H1 (cell line): ENCODE measurements at regions not wholly inside any gene's neighbourhood (a gene's known extent, or its start where the extent isn't known, plus 50 kb on each side); places are given as distances from the start of the nearest gene placed in this dataset.
A peak's percentile ranks its signal among the peaks of the same experiment; 100 is the strongest.

ENCODE experiments used
- CTCF ChIA-PET: fragments of 300-600 bp; sonication (Branson Sonifier 250); formaldehyde crosslinking; loops from one replicate; lab custom pipeline; 2021; ENCODE audit not compliant: partially characterized antibody; lab: Charles Lee
- POLR2A ChIA-PET: fragments of 300-600 bp; sonication (Branson Sonifier 250); formaldehyde crosslinking; loops from one replicate; lab custom pipeline; 2021; ENCODE audit warnings: inconsistent platforms; ENCODE audit not compliant: partially characterized antibody; lab: Charles Lee
- DNase-seq, 2 experiments: peaks; one replicate each; pipeline versions ENCODE4 v3.0.0 to v3.0.0-alpha.2; 2010 to 2022; ENCODE audit warnings: low spot score in 2 of 2, low read depth in 1 of 2, mixed read lengths in 1 of 2
- FAIRE-seq: peaks from 2 replicates; lab custom pipeline; 2011; peaks lifted over from hg19 to GRCh38; lab: Jason Lieb, UNC
- H2AFZ ChIP-seq: 2 replicates; pipeline ENCODE4 v1.8.1; 2012; ENCODE audit warnings: low read length, inconsistent platforms
- H2AK5ac ChIP-seq: 2 replicates; pipeline ENCODE4 v1.6.1; 2013; ENCODE audit warnings: low read depth, low read length
- H2BK120ac ChIP-seq: replicated peaks from 2 replicates; pipeline ENCODE3; 2013; ENCODE audit warnings: low read depth, low read length, inconsistent platforms
- H2BK12ac ChIP-seq: 2 replicates; pipeline ENCODE4 v1.6.1; 2013; ENCODE audit warnings: low read depth, low read length
- H2BK15ac ChIP-seq: 2 replicates; pipeline ENCODE4 v1.6.1; 2013; ENCODE audit warnings: low read length
- H2BK20ac ChIP-seq: 2 replicates; pipeline ENCODE4 v1.6.1; 2013; ENCODE audit warnings: low read length
- H2BK5ac ChIP-seq: 2 replicates; pipeline ENCODE4 v1.6.1; 2013; ENCODE audit warnings: low read depth, low read length
- H3K14ac ChIP-seq: 2 replicates; pipeline ENCODE4 v1.6.1; 2013; ENCODE audit warnings: inconsistent platforms; ENCODE audit not compliant: insufficient read length
- H3K18ac ChIP-seq: 2 replicates; pipeline ENCODE4 v1.6.1; 2013; ENCODE audit warnings: low read length; ENCODE audit errors: extremely low read depth
- H3K23ac ChIP-seq: 2 replicates; pipeline ENCODE4 v1.6.1; 2013; ENCODE audit warnings: inconsistent platforms; ENCODE audit not compliant: insufficient read length
- H3K23me2 ChIP-seq: 2 replicates; pipeline ENCODE4 v1.6.1; 2013; ENCODE audit warnings: low read depth, low read length
- H3K27ac ChIP-seq: 2 replicates; pipeline ENCODE4 v1.6.1; 2011; ENCODE audit warnings: low read depth, low read length, inconsistent platforms
- H3K27me3 ChIP-seq, 4 experiments: replicated peaks in 1 of 4; 1 replicate in 1 of 4; 2 replicates in 3 of 4; pipeline versions ENCODE4 v1.6.1 to v1.8.1; 2011 to 2013; ENCODE audit warnings: low read length in 3 of 4, mild to moderate bottlenecking in 3 of 4, inconsistent platforms in 2 of 4, mixed read lengths in 2 of 4, moderate library complexity in 1 of 4; ENCODE audit not compliant: control insufficient read depth in 3 of 4, insufficient read depth in 3 of 4; ENCODE audit errors: extremely low read depth in 1 of 4
- H3K36me3 ChIP-seq, 4 experiments: 2 replicates each; pipeline versions ENCODE4 v1.6.1 to v1.8.1; 2011 to 2013; ENCODE audit warnings: mild to moderate bottlenecking in 4 of 4, low read length in 3 of 4, moderate library complexity in 2 of 4, control low read depth in 1 of 4, inconsistent platforms in 1 of 4; ENCODE audit not compliant: insufficient read depth in 4 of 4, control insufficient read depth in 2 of 4
- H3K4ac ChIP-seq: replicated peaks from 2 replicates; pipeline ENCODE3; 2013; ENCODE audit warnings: low read length, low read depth, mixed read lengths, inconsistent platforms; ENCODE audit not compliant: insufficient read length
- H3K4me1 ChIP-seq, 4 experiments: replicated peaks in 1 of 4; 1 replicate in 1 of 4; 2 replicates in 3 of 4; pipeline versions ENCODE4 v1.6.1 to v1.8.1; 2011 to 2013; ENCODE audit warnings: low read length in 3 of 4, inconsistent platforms in 2 of 4, mixed read lengths in 1 of 4; ENCODE audit not compliant: insufficient read depth in 4 of 4, control insufficient read depth in 3 of 4
- H3K4me2 ChIP-seq, 2 experiments: 2 replicates each; pipeline versions ENCODE4 v1.6.1 to v1.8.1; 2011 to 2013; ENCODE audit warnings: low read depth in 2 of 2, low read length in 2 of 2, control low read depth in 1 of 2, inconsistent platforms in 1 of 2, mild to moderate bottlenecking in 1 of 2; ENCODE audit not compliant: insufficient read depth in 1 of 2
- H3K4me3 ChIP-seq, 4 experiments: fragments of 200-600, 300-600 bp in 1 of 4; sonication (generic), shearing (Covaris generic), sonication (Bioruptor Twin) in 1 of 4; 2 replicates each; pipeline versions ENCODE4 v1.5.1 to v1.8.1; 2011 to 2016; ENCODE audit warnings: low read length in 4 of 4, low read depth in 3 of 4, control low read depth in 2 of 4, inconsistent platforms in 2 of 4, mild to moderate bottlenecking in 2 of 4, mixed read lengths in 1 of 4, moderate library complexity in 1 of 4; ENCODE audit not compliant: insufficient read depth in 2 of 4; ENCODE audit errors: extremely low read depth in 1 of 4
- H3K56ac ChIP-seq: replicated peaks from 2 replicates; pipeline ENCODE3; 2013; ENCODE audit warnings: low read depth, mild to moderate bottlenecking, mixed read lengths, low read length, inconsistent platforms; ENCODE audit not compliant: insufficient read length
- H3K79me1 ChIP-seq: 2 replicates; pipeline ENCODE4 v1.6.1; 2013; ENCODE audit warnings: low read depth, low read length, control low read depth
- H3K79me2 ChIP-seq, 2 experiments: 2 replicates each; pipeline versions ENCODE4 v1.6.1 to v1.8.1; 2012 to 2013; ENCODE audit warnings: low read length in 2 of 2, mild to moderate bottlenecking in 2 of 2, inconsistent platforms in 1 of 2; ENCODE audit not compliant: insufficient read depth in 2 of 2, control insufficient read depth in 1 of 2
- H3K9ac ChIP-seq, 4 experiments: replicated peaks in 1 of 4; 1 replicate in 1 of 4; 2 replicates in 3 of 4; pipeline versions ENCODE4 v1.6.1 to v1.8.1; 2011 to 2013; ENCODE audit warnings: low read depth in 3 of 4, low read length in 3 of 4, control low read depth in 2 of 4, mild to moderate bottlenecking in 2 of 4, moderate library complexity in 2 of 4, inconsistent platforms in 1 of 4; ENCODE audit errors: extremely low read depth in 1 of 4
- H3K9me3 ChIP-seq, 2 experiments: 2 replicates each; pipeline versions ENCODE4 v1.6.1 to v1.8.1; 2012 to 2013; ENCODE audit warnings: mild to moderate bottlenecking in 2 of 2, moderate library complexity in 2 of 2, control low read depth in 1 of 2, inconsistent platforms in 1 of 2, low read depth in 1 of 2, low read length in 1 of 2, mixed read lengths in 1 of 2; ENCODE audit not compliant: insufficient read depth in 2 of 2
- H4K20me1 ChIP-seq, 2 experiments: replicated peaks in 1 of 2; 2 replicates each; pipeline versions ENCODE3 to v1.8.1; 2011 to 2013; ENCODE audit warnings: inconsistent platforms in 2 of 2, low read length in 2 of 2, mild to moderate bottlenecking in 1 of 2; ENCODE audit not compliant: insufficient read depth in 2 of 2, control insufficient read depth in 1 of 2
- H4K5ac ChIP-seq: 2 replicates; pipeline ENCODE4 v1.6.1; 2013; ENCODE audit warnings: low read length, low read depth, mixed read lengths, inconsistent platforms; ENCODE audit not compliant: insufficient read length
- H4K8ac ChIP-seq: 2 replicates; pipeline ENCODE4 v1.8.0; 2013; ENCODE audit warnings: mild to moderate bottlenecking, moderate library complexity, low read length, inconsistent platforms; ENCODE audit not compliant: insufficient read depth; ENCODE audit errors: extremely low read depth
- H4K91ac ChIP-seq: replicated peaks from 2 replicates; pipeline ENCODE3; 2013; ENCODE audit warnings: low read length, mixed read lengths, inconsistent platforms; ENCODE audit not compliant: insufficient read length
- KDM1A ChIP-seq: fragments of 200-600, 300-600 bp; sonication (generic); IDR thresholded peaks from 2 replicates; pipeline ENCODE4 v1.7.1; 2016; ENCODE audit warnings: mild to moderate bottlenecking, low read length, borderline replicate concordance
- RXRA ChIP-seq: IDR thresholded peaks from 2 replicates; pipeline ENCODE4 v1.6.1; 2011; ENCODE audit warnings: low read depth, mild to moderate bottlenecking, low read length, moderate library complexity; ENCODE audit not compliant: insufficient read depth
- SRF ChIP-seq: IDR thresholded peaks from 2 replicates; pipeline ENCODE4 v1.6.1; 2011; ENCODE audit warnings: mild to moderate bottlenecking, low read depth, low read length, moderate library complexity
- WGBS, 2 experiments: shearing (Covaris generic) in 1 of 2; methylation state at CpG; one replicate each; pipeline versions ENCODE4 v1.1.6 to v1.1.7; 2013 to 2015; ENCODE audit warnings: low lambda C conversion rate in 2 of 2, mixed read lengths in 2 of 2, inconsistent platforms in 1 of 2, low coverage in 1 of 2, missing lambda C conversion rate in 1 of 2; ENCODE audit not compliant: insufficient replicate concordance in 2 of 2, insufficient coverage in 1 of 2, insufficient read length in 1 of 2; ENCODE audit errors: extremely low coverage in 1 of 2, missing lambda C conversion rate in 1 of 2; 5-methylcytosine and 5-hydroxymethylcytosine counted together

- H3K9ac ChIP-seq, result no peak overlapping the region
- WGBS, 2 experiments, result 90% methylated on average over 4 of the region's 4 CpGs; no CpG with 5 or more reads in 1 of the 2 experiments
- H3K36me3 ChIP-seq, result no peaks in the 10 kb centered on the region
- no peak overlapping the region for H4K5ac ChIP-seq
- no peak overlapping the region for H2BK20ac ChIP-seq
- H3K14ac ChIP-seq, result no peak overlapping the region
- H3K23ac ChIP-seq, result no peak overlapping the region
- H3K79me2 ChIP-seq, result no peaks in the 10 kb centered on the region
- no peak overlapping the region for H2BK5ac ChIP-seq
- TF ChIP-seq RXRA (no peak), SRF (no peak), KDM1A (no peak)
- no peak overlapping the region for H4K91ac ChIP-seq
- 0 out of 2 replicates have a peak overlapping the region, but pooled peaks have one; percentile 73 for H2AFZ ChIP-seq
- H3K4me3 ChIP-seq, result no peak overlapping the region
- POLR2A ChIA-PET, result no interaction called here
- H3K18ac ChIP-seq, result no peak overlapping the region
- H3K27me3 ChIP-seq, result no peaks in the 10 kb centered on the region
- H3K23me2 ChIP-seq, result no peaks in the 10 kb centered on the region
- no peak overlapping the region for H4K8ac ChIP-seq
- H3K4ac ChIP-seq, result no peak overlapping the region
- H3K27ac ChIP-seq, result no peak overlapping the region
- H2BK120ac ChIP-seq, result no peak overlapping the region
- H2AK5ac ChIP-seq, result no peak overlapping the region
- H3K4me1 ChIP-seq, result no peaks in the 10 kb centered on the region
- H4K20me1 ChIP-seq, result no peaks in the 10 kb centered on the region
- H3K56ac ChIP-seq, result no peak overlapping the region
- no peaks in the 10 kb centered on the region for H3K79me1 ChIP-seq
- no peaks in the 10 kb centered on the region for H3K9me3 ChIP-seq
- CTCF ChIA-PET, result interaction anchor here (0.5 to 3.1 kb wide), 4 partner anchors 21 to 285 kb away, joined by 3 to 9 read pairs (median 6); no protein-coding TSS in a partner anchor
- no peak overlapping the region for H2BK15ac ChIP-seq
- no peak overlapping the region for H2BK12ac ChIP-seq
- no peak overlapping the region for H3K4me2 ChIP-seq
- DNase-seq, result no peak
- no peak for FAIRE-seq
Measured at GRCh38 chr13:111610081-111610480, 289.6 kb downstream of the TEX29 start.
